Natural killer cell treated with Interleukin-12 subunit alpha and Interleukin-12 subunit beta and Interleukin-15 and Interleukin-18, amount 100 ng/mL, for 72 hours (primary cell): ENCODE measurements at regions not wholly inside any gene's neighbourhood (a gene's known extent, or its start where the extent isn't known, plus 50 kb on each side); places are given as distances from the start of the nearest gene placed in this dataset.

ENCODE experiments used
- ATAC-seq, 2 donors: fragments of 150-1000 bp; cut with Tn5 transposase in 1 of 2; sonication (Bioruptor Pico), chemical (Tn5 transposase) in 1 of 2; 2 replicates each; pipeline ENCODE4 v1.10.0; 2021
- DNase-seq: peaks from one replicate; pipeline ENCODE4 v3.0.0; 2022; ENCODE audit warnings: low spot score
- H3K27ac Mint-ChIP-seq, 2 donors: 1 replicate in 1 of 2; 2 replicates in 1 of 2; pipeline ENCODE4 v1.8.0; 2022; ENCODE audit warnings: mixed read lengths in 2 of 2, mild to moderate bottlenecking in 1 of 2, moderate library complexity in 1 of 2
- H3K27me3 Mint-ChIP-seq, 2 donors: 1 replicate in 1 of 2; 2 replicates in 1 of 2; pipeline ENCODE4 v1.8.0; 2022; ENCODE audit warnings: mixed read lengths in 2 of 2
- H3K36me3 Mint-ChIP-seq: one replicate; pipeline ENCODE4 v1.8.0; 2022; ENCODE audit warnings: mixed read lengths
- H3K4me1 Mint-ChIP-seq, 2 donors: 1 replicate in 1 of 2; 2 replicates in 1 of 2; pipeline ENCODE4 v1.8.0; 2022; ENCODE audit warnings: low read depth in 2 of 2, mixed read lengths in 2 of 2, mild to moderate bottlenecking in 1 of 2
- H3K4me3 Mint-ChIP-seq: one replicate; pipeline ENCODE4 v1.8.0; 2022; ENCODE audit warnings: mixed read lengths
- H3K9me3 Mint-ChIP-seq: 2 replicates; pipeline ENCODE4 v1.8.0; 2022; ENCODE audit warnings: mixed read lengths

DNA sequence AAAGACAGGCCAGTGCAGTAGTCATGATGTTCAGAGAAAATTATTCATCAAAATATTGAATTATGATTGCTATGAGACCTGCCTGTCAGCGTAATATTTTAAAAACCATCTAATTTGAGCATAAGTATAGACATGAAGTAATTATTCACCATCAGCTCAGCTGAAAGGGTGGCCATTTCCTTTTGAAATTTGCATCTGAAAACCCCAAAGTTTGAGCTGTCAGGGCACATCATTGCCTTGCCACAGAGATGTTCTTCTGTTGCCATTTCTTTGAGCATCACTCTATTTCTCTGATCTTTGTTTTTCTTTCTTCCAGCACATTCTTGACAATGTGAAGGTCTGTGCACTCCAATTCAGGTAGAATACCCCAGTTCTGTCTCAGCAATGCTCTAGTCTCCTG lies 147.5 kb upstream of the RHOBTB1 start:
- H3K9me3 Mint-ChIP-seq = no peaks in the 10 kb centered on the region
- no peak for ATAC-seq

DNA sequence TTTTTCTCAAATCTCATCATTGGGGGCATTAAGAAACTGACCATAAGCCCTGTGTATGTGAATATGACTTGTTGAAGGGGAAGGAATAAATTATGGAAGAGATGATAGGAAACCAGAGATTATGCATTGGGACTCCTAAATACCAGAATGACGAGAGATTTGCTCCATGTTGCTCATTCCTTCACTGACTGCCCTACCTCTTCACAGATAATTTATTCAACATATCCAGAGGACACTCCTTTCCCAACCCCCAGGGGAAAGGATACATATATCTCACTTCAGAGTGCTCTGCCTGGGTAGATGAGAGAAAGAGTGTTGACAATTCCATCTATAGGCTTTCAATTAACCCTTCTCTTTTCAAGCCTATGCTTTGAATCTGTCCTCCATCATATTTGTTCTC lies 145.3 kb upstream of the RHOBTB1 start:
- H3K4me3 Mint-ChIP-seq = no peak overlapping the region
- H3K4me1 Mint-ChIP-seq = no peaks in the 10 kb centered on the region
- ATAC-seq = no peak
- H3K27me3 Mint-ChIP-seq = peaks cover 6 to 12% of the 10 kb centered on the region in 2 donors
- no peak overlapping the region for H3K27ac Mint-ChIP-seq
- DNase-seq = no peak
- no peaks in the 10 kb centered on the region for H3K9me3 Mint-ChIP-seq
- H3K36me3 Mint-ChIP-seq = peaks cover 9% of the 10 kb centered on the region

More for the DNA sequence above, 147.5 kb upstream of the RHOBTB1 start:
- no peak overlapping the region for H3K4me3 Mint-ChIP-seq
- no peak for DNase-seq
- H3K27ac Mint-ChIP-seq = no peak overlapping the region
- no peaks in the 10 kb centered on the region for H3K36me3 Mint-ChIP-seq
- H3K4me1 Mint-ChIP-seq = no peaks in the 10 kb centered on the region
- peaks cover 2 to 8% of the 10 kb centered on the region in 2 donors for H3K27me3 Mint-ChIP-seq

DNA sequence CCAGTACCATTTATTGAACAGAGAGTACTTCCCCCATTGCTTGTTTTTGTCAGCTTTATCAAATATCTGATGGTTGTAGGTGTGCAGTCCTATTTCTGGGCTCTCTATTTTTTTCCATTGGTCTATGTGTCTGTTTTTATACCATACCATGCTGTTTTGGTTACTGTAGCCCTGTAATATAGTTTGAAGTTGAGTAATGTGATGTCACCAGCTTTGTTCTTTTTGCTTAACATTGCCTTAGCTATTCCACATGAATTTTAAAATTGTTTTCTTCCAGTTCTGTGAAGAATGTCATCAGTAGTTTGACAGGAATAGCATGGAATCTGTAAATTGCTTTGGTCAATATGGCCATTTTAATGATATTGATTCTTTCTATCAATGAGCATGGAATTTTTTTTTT lies 140.5 kb upstream of the RHOBTB1 start:
- H3K27ac Mint-ChIP-seq = no peak overlapping the region
- H3K4me1 Mint-ChIP-seq = no peaks in the 10 kb centered on the region
- peaks cover 9% of the 10 kb centered on the region for H3K36me3 Mint-ChIP-seq
- peaks cover 5 to 12% of the 10 kb centered on the region in 2 donors for H3K27me3 Mint-ChIP-seq
- DNase-seq (no peak), ATAC-seq (no peak)
- no peak overlapping the region for H3K4me3 Mint-ChIP-seq
- peaks cover 3% of the 10 kb centered on the region for H3K9me3 Mint-ChIP-seq

DNA sequence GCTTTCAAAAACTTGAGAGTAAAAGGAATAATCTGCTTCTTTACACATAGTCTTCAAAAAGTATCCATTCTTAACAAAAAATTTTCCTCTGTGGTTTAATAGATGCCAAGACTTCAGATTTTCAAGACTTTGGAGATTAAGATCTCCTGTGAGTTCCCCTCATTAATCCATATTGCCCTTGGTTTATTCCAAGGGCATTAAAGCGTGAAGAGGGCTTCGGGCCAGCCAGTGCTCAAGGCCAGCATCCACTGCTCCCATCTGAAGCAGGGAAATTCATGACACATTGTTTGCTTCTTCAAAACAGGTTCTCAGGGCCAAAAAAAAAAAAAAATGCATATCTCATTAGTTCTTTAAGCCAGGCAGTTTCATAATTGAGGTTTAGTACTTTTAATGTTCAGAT lies 137.3 kb upstream of the RHOBTB1 start:
- no peak overlapping the region for H3K4me3 Mint-ChIP-seq
- DNase-seq = no peak
- no peak for ATAC-seq
- no peaks in the 10 kb centered on the region for H3K4me1 Mint-ChIP-seq
- H3K9me3 Mint-ChIP-seq = peaks cover 3% of the 10 kb centered on the region
- H3K27ac Mint-ChIP-seq = no peak overlapping the region
- H3K36me3 Mint-ChIP-seq = peaks cover 7% of the 10 kb centered on the region
- H3K27me3 Mint-ChIP-seq = peaks cover 7 to 14% of the 10 kb centered on the region in 2 donors

DNA sequence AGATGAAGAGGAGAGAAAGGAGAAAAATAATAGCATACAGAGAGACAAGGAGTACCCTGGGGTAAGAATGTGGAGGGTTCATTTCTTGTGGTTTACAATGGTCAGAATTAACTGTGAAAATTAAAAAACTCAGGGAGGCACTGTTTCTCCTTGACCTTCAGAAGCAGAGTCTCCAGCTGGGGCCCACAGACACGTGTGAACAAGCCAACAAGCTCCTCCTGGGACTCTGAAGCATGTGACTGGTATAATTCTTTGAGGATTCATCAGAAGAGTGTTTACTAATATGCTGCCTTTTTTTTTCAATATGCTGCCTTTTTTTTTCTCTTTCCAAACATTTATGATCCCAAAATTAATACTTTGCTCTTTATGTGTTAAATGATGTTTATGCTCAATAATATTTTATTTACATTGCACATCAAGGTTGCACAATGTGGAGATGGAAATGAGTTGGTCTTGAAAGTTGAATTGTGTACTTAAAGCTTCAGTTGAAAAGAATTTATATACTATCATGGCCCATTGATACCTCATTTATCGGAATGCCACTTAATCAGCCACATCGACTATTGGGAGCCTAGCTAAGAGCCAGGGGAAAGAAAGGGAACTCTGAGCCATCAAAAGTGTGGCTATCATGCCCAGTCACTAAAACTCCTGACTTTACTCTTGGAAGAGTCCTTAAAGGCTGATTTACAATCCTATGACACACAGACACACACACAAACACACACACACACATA lies 134.7 kb upstream of the RHOBTB1 start:
- no peak overlapping the region for H3K4me3 Mint-ChIP-seq
- DNase-seq = no peak

GRCh38 chr10:61076572-61077114 lies 132.7 kb upstream of the RHOBTB1 start:
- no peak for DNase-seq
- no peaks in the 10 kb centered on the region for H3K9me3 Mint-ChIP-seq
- no peaks in the 10 kb centered on the region for H3K36me3 Mint-ChIP-seq
- H3K27ac Mint-ChIP-seq = no peak overlapping the region
- peaks cover 2 to 6% of the 10 kb centered on the region in 2 donors for H3K27me3 Mint-ChIP-seq
- no peak overlapping the region for H3K4me3 Mint-ChIP-seq
- ATAC-seq = no peak
- H3K4me1 Mint-ChIP-seq = no peaks in the 10 kb centered on the region

More for the DNA sequence above, 134.7 kb upstream of the RHOBTB1 start:
- ATAC-seq = no peak
- peaks cover 2 to 6% of the 10 kb centered on the region in 2 donors for H3K27me3 Mint-ChIP-seq
- no peaks in the 10 kb centered on the region for H3K36me3 Mint-ChIP-seq
- peaks cover 3% of the 10 kb centered on the region for H3K9me3 Mint-ChIP-seq
- no peak overlapping the region for H3K27ac Mint-ChIP-seq
- no peaks in the 10 kb centered on the region for H3K4me1 Mint-ChIP-seq

GRCh38 chr10:61073391-61073790 lies 129.4 kb upstream of the RHOBTB1 start:
- no peak for ATAC-seq
- Mint-ChIP-seq H3K4me3 (no peak overlapping the region), H3K4me1 (no peaks in the 10 kb centered on the region), H3K27me3 (peaks cover 2 to 5% of the 10 kb centered on the region in 2 donors), H3K27ac (no peak overlapping the region), H3K36me3 (no peaks in the 10 kb centered on the region), H3K9me3 (no peaks in the 10 kb centered on the region)
- no peak for DNase-seq

DNA sequence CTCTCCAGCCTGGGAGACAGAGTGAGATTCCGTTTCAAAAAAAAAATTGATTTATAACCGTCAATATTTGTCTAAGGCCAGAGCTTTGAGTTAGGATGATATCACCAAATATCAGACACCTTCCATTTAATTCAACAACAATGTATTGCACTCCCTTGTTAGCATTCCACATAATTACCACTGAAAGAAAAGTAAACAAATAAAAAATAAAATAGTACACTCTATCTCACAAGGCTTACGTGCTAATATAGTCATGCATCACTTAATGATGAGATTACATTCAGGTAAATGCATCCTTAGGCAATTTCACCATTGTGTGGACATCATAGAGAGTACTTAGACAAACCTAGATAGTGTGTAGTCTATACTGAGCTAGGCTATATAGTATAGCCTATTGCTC lies 127.6 kb upstream of the RHOBTB1 start:
- Mint-ChIP-seq H3K27ac (no peak overlapping the region), H3K9me3 (no peaks in the 10 kb centered on the region), H3K36me3 (no peaks in the 10 kb centered on the region), H3K27me3 (peaks cover 0 to 4% of the 10 kb centered on the region in 2 donors), H3K4me1 (no peaks in the 10 kb centered on the region), H3K4me3 (no peak overlapping the region)
- no peak for ATAC-seq
- DNase-seq = no peak

- H3K4me3 Mint-ChIP-seq = no peak overlapping the region
- no peaks in the 10 kb centered on the region for H3K36me3 Mint-ChIP-seq
- ATAC-seq (no peak), DNase-seq (no peak)
- no peak overlapping the region for H3K27ac Mint-ChIP-seq
- H3K9me3 Mint-ChIP-seq = no peaks in the 10 kb centered on the region
- no peaks in the 10 kb centered on the region for H3K4me1 Mint-ChIP-seq
- peaks cover 4 to 7% of the 10 kb centered on the region in 2 donors for H3K27me3 Mint-ChIP-seq
Observed at GRCh38 chr10:61068471-61068870, 124.5 kb upstream of the RHOBTB1 start.

DNA sequence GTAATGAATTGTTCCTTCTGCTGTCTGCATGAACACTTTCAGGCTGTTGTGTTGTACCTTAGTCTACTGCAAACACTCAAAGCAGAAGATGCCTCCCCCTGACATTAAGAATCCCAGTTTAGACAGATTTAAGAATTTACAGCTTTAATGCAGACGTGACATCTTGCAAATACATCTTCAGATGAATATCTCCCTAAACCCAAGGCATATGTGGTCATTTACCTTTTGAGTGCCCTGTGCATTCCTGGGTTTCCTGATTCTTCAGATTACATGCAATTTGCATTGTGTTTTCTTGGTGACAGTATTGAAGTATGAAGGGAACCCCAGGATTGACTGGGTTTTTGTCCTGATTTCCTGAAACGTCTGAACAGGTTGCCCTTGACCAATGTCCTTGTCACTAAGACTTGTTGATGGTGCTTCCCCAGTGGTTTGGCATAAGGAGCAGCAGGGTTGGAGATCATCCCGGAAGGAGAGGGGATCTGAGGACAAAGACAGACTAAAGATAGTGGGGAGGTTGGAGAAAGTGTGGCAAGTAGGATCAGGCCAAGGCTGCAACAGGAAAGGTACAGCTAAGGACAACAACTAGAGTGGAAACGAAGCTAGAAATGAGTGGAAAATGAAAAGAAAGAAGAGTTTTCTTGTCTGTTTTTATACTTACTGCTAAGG lies 123.8 kb upstream of the RHOBTB1 start:
- ATAC-seq (no peak), DNase-seq (no peak)
- Mint-ChIP-seq H3K27ac (no peak overlapping the region), H3K27me3 (peaks cover 4 to 7% of the 10 kb centered on the region in 2 donors), H3K4me1 (no peaks in the 10 kb centered on the region), H3K9me3 (no peaks in the 10 kb centered on the region), H3K4me3 (no peak overlapping the region), H3K36me3 (no peaks in the 10 kb centered on the region)

DNA sequence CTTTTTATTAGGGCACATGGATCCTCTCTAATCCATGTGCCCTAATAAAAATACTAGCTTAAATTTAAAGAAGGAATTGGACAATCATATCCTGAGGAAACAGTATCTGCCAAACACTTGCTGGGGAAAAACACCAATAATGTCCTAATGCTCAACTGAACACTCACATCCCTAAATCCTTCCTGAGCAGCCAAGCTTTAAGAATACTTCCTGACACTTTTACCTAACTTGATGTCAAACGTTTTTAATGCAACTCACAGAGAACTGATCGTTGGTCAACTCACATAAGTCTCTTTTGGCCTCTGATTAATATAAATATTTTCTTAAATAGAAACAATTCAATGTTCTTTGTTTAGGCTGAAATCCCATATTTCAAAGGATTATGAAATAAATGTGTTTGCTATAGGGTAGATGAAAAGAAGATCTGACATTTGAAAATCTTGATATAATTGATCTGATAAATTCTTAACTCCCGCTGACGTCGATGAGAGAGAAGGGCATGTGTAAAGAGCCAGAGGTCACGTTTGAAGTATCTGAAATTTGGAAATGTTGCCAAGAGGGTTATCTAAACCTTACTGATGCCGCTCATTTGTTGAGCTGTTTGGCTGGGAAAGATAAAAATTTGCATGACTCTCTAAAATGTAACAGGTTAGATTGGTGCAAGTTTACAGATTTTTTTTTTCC lies 122.8 kb upstream of the RHOBTB1 start:
- H3K36me3 Mint-ChIP-seq = no peaks in the 10 kb centered on the region
- H3K27ac Mint-ChIP-seq = no peak overlapping the region
- H3K27me3 Mint-ChIP-seq = peaks cover 4 to 11% of the 10 kb centered on the region in 2 donors
- no peaks in the 10 kb centered on the region for H3K9me3 Mint-ChIP-seq
- H3K4me3 Mint-ChIP-seq = no peak overlapping the region
- H3K4me1 Mint-ChIP-seq = no peaks in the 10 kb centered on the region
- ATAC-seq = no peak
- no peak for DNase-seq

- Mint-ChIP-seq H3K36me3 (no peaks in the 10 kb centered on the region), H3K4me3 (no peak overlapping the region), H3K9me3 (no peaks in the 10 kb centered on the region), H3K27me3 (peaks cover 4 to 11% of the 10 kb centered on the region in 2 donors), H3K27ac (no peak overlapping the region), H3K4me1 (no peaks in the 10 kb centered on the region)
- DNase-seq = no peak
- no peak for ATAC-seq
Observed at GRCh38 chr10:61065051-61065450, 121.1 kb upstream of the RHOBTB1 start.

- Mint-ChIP-seq H3K27ac (no peak overlapping the region), H3K4me3 (no peak overlapping the region), H3K27me3 (peaks cover 4 to 11% of the 10 kb centered on the region in 2 donors), H3K4me1 (no peaks in the 10 kb centered on the region), H3K9me3 (no peaks in the 10 kb centered on the region), H3K36me3 (no peaks in the 10 kb centered on the region)
- ATAC-seq (no peak), DNase-seq (no peak)
Observed at GRCh38 chr10:61064356-61064755, 120.4 kb upstream of the RHOBTB1 start.

DNA sequence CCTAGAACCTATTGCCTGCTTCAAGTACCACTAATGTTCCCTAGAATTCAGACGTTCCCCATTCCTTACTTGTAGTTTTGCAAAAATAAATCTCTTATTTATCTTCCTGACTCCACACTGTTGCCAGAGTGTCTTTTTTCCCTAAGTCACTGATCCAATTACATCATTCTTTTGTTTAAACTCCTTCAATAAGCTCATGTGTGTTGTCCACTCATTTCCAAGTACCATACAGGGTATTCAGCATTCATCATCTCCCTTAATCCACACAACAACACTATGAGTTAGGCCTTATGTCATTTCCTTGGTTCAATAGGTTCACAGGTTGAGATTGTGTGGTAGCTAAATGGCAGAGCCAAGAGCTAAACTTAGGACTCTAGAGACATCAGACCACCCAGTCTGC lies 119.9 kb upstream of the RHOBTB1 start:
- ATAC-seq (no peak), DNase-seq (no peak)
- H3K27me3 Mint-ChIP-seq = peaks cover 4 to 11% of the 10 kb centered on the region in 2 donors
- H3K4me1 Mint-ChIP-seq = no peaks in the 10 kb centered on the region
- no peak overlapping the region for H3K4me3 Mint-ChIP-seq
- H3K9me3 Mint-ChIP-seq = no peaks in the 10 kb centered on the region
- no peak overlapping the region for H3K27ac Mint-ChIP-seq
- no peaks in the 10 kb centered on the region for H3K36me3 Mint-ChIP-seq
